CD14-positive monocyte (primary cell): ENCODE measurements at regions not wholly inside any gene's neighbourhood (a gene's known extent, or its start where the extent isn't known, plus 50 kb on each side); places are given as distances from the start of the nearest gene placed in this dataset.

ENCODE experiments used
- DNase-seq, 3 donors: peaks; one replicate each; pipeline ENCODE4 v3.0.0-alpha.2; 2011 to 2022
- H2AFZ ChIP-seq: 2 replicates; pipeline ENCODE4 v1.6.0; 2012; ENCODE audit warnings: mild to moderate bottlenecking, low read depth, low read length, inconsistent platforms; ENCODE audit not compliant: insufficient read depth, poor library complexity, severe bottlenecking
- H3K27ac ChIP-seq, 2 donors: 1 replicate in 1 of 2; 2 replicates in 1 of 2; pipeline ENCODE4 v1.5.1; 2012 to 2013; ENCODE audit warnings: low read length in 2 of 2, control low read depth in 1 of 2, inconsistent platforms in 1 of 2, low read depth in 1 of 2, mild to moderate bottlenecking in 1 of 2
- H3K27me3 ChIP-seq, 2 donors: one replicate each; pipeline versions ENCODE4 v1.6.0 to v1.6.1; 2011 to 2013; ENCODE audit warnings: low read length in 2 of 2; ENCODE audit not compliant: control insufficient read depth in 2 of 2, insufficient read depth in 2 of 2
- H3K36me3 ChIP-seq, 2 donors: replicated peaks in 1 of 2; 1 replicate in 1 of 2; 2 replicates in 1 of 2; pipeline versions ENCODE4 v1.5.1 to v1.6.1; 2012 to 2013; ENCODE audit warnings: low read length in 2 of 2, control low read depth in 1 of 2, inconsistent platforms in 1 of 2, mild to moderate bottlenecking in 1 of 2; ENCODE audit not compliant: insufficient read depth in 2 of 2, control insufficient read depth in 1 of 2
- H3K4me1 ChIP-seq, 2 donors: 1 replicate in 1 of 2; 2 replicates in 1 of 2; pipeline versions ENCODE4 v1.5.1 to v1.6.1; 2012 to 2013; ENCODE audit warnings: low read length in 2 of 2, control low read depth in 1 of 2, inconsistent platforms in 1 of 2, mild to moderate bottlenecking in 1 of 2, moderate library complexity in 1 of 2; ENCODE audit not compliant: insufficient read depth in 2 of 2, control insufficient read depth in 1 of 2
- H3K4me2 ChIP-seq: replicated peaks from 2 replicates; pipeline ENCODE3; 2012; ENCODE audit warnings: low read length, moderate library complexity, mild to moderate bottlenecking; ENCODE audit not compliant: poor library complexity, severe bottlenecking; ENCODE audit errors: extremely low read depth
- H3K4me3 ChIP-seq, 3 experiments: fragments of 200-600 bp in 1 of 3; sonication (generic) in 1 of 3; replicated peaks in 1 of 3; 1 replicate in 2 of 3; 2 replicates in 1 of 3; pipeline ENCODE4 v1.5.1; 2011 to 2013; ENCODE audit warnings: low read length in 3 of 3, mild to moderate bottlenecking in 3 of 3, control low read depth in 2 of 3, low read depth in 2 of 3, inconsistent platforms in 1 of 3, moderate library complexity in 1 of 3
- H3K79me2 ChIP-seq: 2 replicates; pipeline ENCODE4 v1.6.0; 2012; ENCODE audit warnings: mild to moderate bottlenecking, control low read depth, inconsistent platforms, low read length, moderate library complexity; ENCODE audit not compliant: insufficient read depth
- H3K9ac ChIP-seq: 2 replicates; pipeline ENCODE4 v1.6.0; 2017; ENCODE audit warnings: low read length, mild to moderate bottlenecking; ENCODE audit not compliant: insufficient read depth, poor library complexity, severe bottlenecking
- H3K9me3 ChIP-seq, 2 donors: replicated peaks in 1 of 2; 1 replicate in 1 of 2; 2 replicates in 1 of 2; pipeline versions ENCODE4 v1.5.1 to v1.6.1; 2012 to 2013; ENCODE audit warnings: low read length in 2 of 2, control low read depth in 1 of 2; ENCODE audit not compliant: control insufficient read depth in 1 of 2, insufficient read depth in 1 of 2
- H4K20me1 ChIP-seq: 2 replicates; pipeline ENCODE4 v1.6.0; 2012; ENCODE audit warnings: mild to moderate bottlenecking, low read length, control low read depth, moderate library complexity; ENCODE audit not compliant: insufficient read depth
- H3K27ac Mint-ChIP-seq, 7 donors: one replicate each; pipeline ENCODE4 v1.8.0; 2020; ENCODE audit warnings: mild to moderate bottlenecking in 7 of 7, mixed read lengths in 7 of 7, moderate library complexity in 6 of 7, inconsistent platforms in 2 of 7
- H3K27me3 Mint-ChIP-seq, 3 donors: one replicate each; pipeline ENCODE4 v1.8.0; 2021 to 2022; ENCODE audit warnings: low read depth in 3 of 3, mild to moderate bottlenecking in 3 of 3, mixed read lengths in 3 of 3, moderate library complexity in 3 of 3, inconsistent platforms in 1 of 3
- H3K36me3 Mint-ChIP-seq, 2 donors: one replicate each; pipeline ENCODE4 v1.8.0; 2020; ENCODE audit warnings: mixed read lengths in 2 of 2, inconsistent platforms in 1 of 2, mild to moderate bottlenecking in 1 of 2
- H3K4me1 Mint-ChIP-seq: one replicate; pipeline ENCODE4 v1.8.0; 2020; ENCODE audit warnings: mild to moderate bottlenecking, mixed read lengths
- H3K4me3 Mint-ChIP-seq, 2 donors: one replicate each; pipeline ENCODE4 v1.8.0; 2020; ENCODE audit warnings: mild to moderate bottlenecking in 2 of 2, mixed read lengths in 2 of 2, moderate library complexity in 1 of 2
- H3K9me3 Mint-ChIP-seq, 7 donors: one replicate each; pipeline ENCODE4 v1.8.0; 2020 to 2022; ENCODE audit warnings: mixed read lengths in 7 of 7, mild to moderate bottlenecking in 6 of 7, moderate library complexity in 6 of 7, inconsistent platforms in 2 of 7
- WGBS: methylation state at CpG from one replicate; pipeline ENCODE4 v1.1.5; 2013; ENCODE audit warnings: missing lambda C conversion rate; ENCODE audit not compliant: insufficient coverage; 5-methylcytosine and 5-hydroxymethylcytosine counted together
- intact Hi-C, 2 donors: fragments of 100-400 bp; cut with micrococcal nuclease; formaldehyde crosslinking; loops; one replicate each; pipeline versions ENCODE4 v1.15.0 to v1.15.1; 2023
- TF ChIP-seq, protein P1 (sequence below): fragments of 200-600 bp; IDR thresholded peaks from one replicate; pipeline ENCODE4 v1.8.0; 2022; ENCODE audit warnings: antibody characterized with exemption, mild to moderate bottlenecking

DNA sequence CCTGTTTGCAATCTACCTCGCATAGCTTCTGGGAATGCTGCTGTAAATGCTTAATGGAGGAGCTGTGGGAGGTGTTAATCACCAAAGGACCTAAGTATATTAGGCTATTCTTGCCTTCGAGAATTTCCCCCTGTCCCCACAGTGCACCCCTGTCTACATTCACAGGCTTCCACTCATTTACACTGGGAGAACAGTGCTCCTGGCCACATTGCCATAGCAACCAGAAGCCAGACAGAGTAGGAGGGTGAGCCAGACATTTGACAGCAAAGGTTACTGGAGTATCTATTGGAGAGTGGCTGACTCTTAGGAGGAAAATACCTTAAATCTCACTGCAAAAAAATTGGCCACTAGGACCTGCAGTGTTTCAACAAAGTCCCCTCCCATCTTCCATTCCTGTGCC is 185.9 kb upstream of the PBDC1 start:
- no peaks in the 10 kb centered on the region for H3K79me2 ChIP-seq
- TF ChIP-seq, protein P1, sequence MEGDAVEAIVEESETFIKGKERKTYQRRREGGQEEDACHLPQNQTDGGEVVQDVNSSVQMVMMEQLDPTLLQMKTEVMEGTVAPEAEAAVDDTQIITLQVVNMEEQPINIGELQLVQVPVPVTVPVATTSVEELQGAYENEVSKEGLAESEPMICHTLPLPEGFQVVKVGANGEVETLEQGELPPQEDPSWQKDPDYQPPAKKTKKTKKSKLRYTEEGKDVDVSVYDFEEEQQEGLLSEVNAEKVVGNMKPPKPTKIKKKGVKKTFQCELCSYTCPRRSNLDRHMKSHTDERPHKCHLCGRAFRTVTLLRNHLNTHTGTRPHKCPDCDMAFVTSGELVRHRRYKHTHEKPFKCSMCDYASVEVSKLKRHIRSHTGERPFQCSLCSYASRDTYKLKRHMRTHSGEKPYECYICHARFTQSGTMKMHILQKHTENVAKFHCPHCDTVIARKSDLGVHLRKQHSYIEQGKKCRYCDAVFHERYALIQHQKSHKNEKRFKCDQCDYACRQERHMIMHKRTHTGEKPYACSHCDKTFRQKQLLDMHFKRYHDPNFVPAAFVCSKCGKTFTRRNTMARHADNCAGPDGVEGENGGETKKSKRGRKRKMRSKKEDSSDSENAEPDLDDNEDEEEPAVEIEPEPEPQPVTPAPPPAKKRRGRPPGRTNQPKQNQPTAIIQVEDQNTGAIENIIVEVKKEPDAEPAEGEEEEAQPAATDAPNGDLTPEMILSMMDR, result no peak
- no peaks in the 10 kb centered on the region for H3K4me1 ChIP-seq
- no peaks in the 10 kb centered on the region for H3K27me3 ChIP-seq
- Mint-ChIP-seq H3K36me3 (no peaks in the 10 kb centered on the region), H3K9me3 (peaks cover 1 to 9% (median 2%) of the 10 kb centered on the region in 7 donors), H3K4me3 (no peak overlapping the region), H3K27me3 (no peaks in the 10 kb centered on the region), H3K27ac (no peak overlapping the region), H3K4me1 (no peaks in the 10 kb centered on the region)
- no peak overlapping the region for H3K4me2 ChIP-seq
- no peak overlapping the region for H3K27ac ChIP-seq
- no CpG with 5 or more reads among the region's 2 CpGs for WGBS
- H3K9me3 ChIP-seq, result peaks cover 4 to 5% of the 10 kb centered on the region in 2 donors
- H4K20me1 ChIP-seq, result no peaks in the 10 kb centered on the region
- no peak overlapping the region for H2AFZ ChIP-seq
- intact Hi-C loops, result no loop called here
- no peak overlapping the region for H3K9ac ChIP-seq
- H3K36me3 ChIP-seq, result no peaks in the 10 kb centered on the region
- no peak overlapping the region for H3K4me3 ChIP-seq
- DNase-seq, result no peak

DNA sequence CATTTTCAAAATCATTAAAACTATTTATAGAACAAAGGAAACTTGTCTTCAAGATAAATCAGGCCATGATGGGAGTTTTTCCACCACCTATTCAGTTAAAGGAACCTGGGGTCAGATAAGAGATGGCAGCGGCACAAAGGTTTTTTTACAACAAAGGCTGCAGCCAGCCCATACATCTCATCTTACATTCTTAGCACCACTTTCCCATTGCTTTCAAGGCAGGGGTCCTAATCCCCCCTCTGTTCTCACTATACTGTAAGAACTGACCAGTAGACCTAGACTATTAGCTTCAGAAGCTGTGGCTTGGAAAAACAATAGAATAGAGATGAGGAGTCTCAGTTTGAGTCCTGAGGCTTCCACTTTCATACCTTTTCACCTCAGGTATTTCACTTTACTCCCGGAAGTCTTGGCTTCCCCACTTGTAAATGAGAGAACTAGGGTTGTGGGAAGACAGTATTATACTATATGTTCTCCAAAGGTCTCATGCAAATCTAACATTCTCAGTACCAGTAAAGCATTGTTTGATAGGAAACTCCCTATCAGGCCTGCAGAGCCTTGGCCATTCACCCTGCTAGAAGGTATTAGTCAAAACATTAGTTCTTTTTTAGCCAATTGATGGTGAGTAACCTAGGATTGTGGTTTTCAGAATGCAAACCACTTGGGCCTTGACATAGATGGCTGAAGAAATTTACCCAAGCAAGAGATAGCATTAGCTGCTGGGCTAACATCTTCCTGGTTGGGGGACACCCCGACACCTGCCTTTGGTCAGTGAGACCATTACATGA is 182.9 kb upstream of the PBDC1 start:
- no CpG with 5 or more reads among the region's 3 CpGs for WGBS
- no peak overlapping the region for H3K4me3 ChIP-seq
- no peak overlapping the region for H3K4me2 ChIP-seq
- no peaks in the 10 kb centered on the region for H3K36me3 ChIP-seq
- no peaks in the 10 kb centered on the region for H4K20me1 ChIP-seq
- H3K27ac Mint-ChIP-seq, result no peak overlapping the region
- no peaks in the 10 kb centered on the region for H3K4me1 Mint-ChIP-seq
- no peaks in the 10 kb centered on the region for H3K79me2 ChIP-seq
- H3K27ac ChIP-seq, result no peak overlapping the region
- no peaks in the 10 kb centered on the region for H3K4me1 ChIP-seq
- H3K27me3 ChIP-seq, result no peaks in the 10 kb centered on the region
- no peak for DNase-seq
- no peak overlapping the region for H2AFZ ChIP-seq
- peaks cover 3 to 5% of the 10 kb centered on the region in 2 donors for H3K9me3 ChIP-seq
- no peak overlapping the region for H3K4me3 Mint-ChIP-seq
- TF ChIP-seq, protein P1, result no peak
- H3K9ac ChIP-seq, result no peak overlapping the region
- H3K36me3 Mint-ChIP-seq, result no peaks in the 10 kb centered on the region
- H3K9me3 Mint-ChIP-seq, result peaks cover 1 to 9% (median 7%) of the 10 kb centered on the region in 7 donors
- intact Hi-C loops, result no loop called here
- H3K27me3 Mint-ChIP-seq, result no peaks in the 10 kb centered on the region
